DMS79 treated with DMSO at 0.1 percent for 48 hours (cell line): ENCODE measurements at regions not wholly inside any gene's neighbourhood (a gene's known extent, or its start where the extent isn't known, plus 50 kb on each side); places are given as distances from the start of the nearest gene placed in this dataset.

ENCODE experiments used
- DNase-seq: peaks from one replicate; lab custom pipeline; 2025; lab: John Stamatoyannopoulos, UW

DNA sequence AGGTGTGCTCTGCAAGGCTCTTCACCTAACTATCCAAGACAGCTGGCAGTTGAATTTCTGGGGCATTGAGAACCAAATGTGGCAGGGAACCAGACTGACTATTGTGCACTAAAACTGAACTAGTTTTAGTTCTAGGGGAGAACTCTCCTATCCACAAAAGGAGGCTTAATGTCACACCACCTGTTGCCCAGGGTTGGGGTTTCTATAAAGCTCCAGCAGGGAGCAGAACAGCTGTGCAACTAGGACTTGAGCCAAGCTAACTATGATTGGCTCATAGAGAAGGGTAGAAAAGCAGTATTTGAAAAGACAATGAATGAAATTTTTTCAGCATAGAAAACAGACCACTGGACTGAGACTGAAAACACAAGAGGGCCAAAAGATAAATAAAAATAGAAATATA lies 53.3 kb upstream of the FGGY start:
- DNase-seq: no peak

DNA sequence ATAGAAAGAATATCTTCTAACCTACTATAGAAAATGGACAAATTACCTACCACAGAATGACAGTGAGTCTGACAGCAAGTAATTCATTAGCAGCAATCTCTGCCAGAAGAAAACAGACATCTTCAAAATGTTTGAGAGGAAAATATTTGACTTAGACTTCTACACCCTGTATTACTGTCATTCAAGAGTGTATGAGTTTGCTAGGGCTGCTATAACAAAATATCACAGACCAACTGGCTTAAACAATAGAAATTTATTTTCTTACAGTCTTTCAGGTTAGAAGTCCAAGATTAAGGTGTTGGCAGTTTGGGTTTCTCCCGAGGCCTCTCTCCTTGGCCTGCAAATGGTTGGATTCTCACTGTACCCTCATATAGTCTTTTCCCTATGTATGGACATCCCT lies 52.9 kb upstream of the FGGY start:
- no peak for DNase-seq

DNA sequence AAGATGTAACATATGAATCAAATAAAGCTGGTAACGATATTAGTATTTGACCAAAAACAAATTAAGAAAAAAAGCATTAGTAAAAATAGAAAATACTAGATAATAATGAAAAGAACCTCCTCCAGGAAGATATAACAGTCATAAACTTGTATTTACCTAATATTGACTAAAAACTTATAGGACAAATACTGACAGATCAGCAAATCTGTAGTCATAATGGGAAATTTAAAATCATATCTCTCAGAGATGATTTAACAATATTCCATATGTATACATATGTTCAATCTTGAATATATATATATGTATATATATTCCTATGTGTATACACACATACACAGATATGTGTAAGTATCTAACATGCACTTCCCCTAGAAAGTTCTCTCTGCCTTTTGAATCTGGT lies 52.0 kb upstream of the FGGY start:
- DNase-seq: no peak
